AG09309 (cell line): ENCODE measurements at regions not wholly inside any gene's neighbourhood (a gene's known extent, or its start where the extent isn't known, plus 50 kb on each side); places are given as distances from the start of the nearest gene placed in this dataset.

ENCODE experiments used
- DNase-seq: peaks from one replicate; pipeline ENCODE4 v3.0.0-alpha.2; 2010; ENCODE audit warnings: low read depth
- H3K4me3 ChIP-seq: 2 replicates; pipeline ENCODE4 v1.5.1; 2011; ENCODE audit warnings: mild to moderate bottlenecking, low read depth, low read length, moderate library complexity; ENCODE audit not compliant: control insufficient read depth
- TF ChIP-seq, protein P1 (sequence below): IDR thresholded peaks from 2 replicates; pipeline ENCODE4 v1.5.1; 2011; ENCODE audit warnings: mild to moderate bottlenecking, low read depth, low read length, inconsistent platforms; ENCODE audit not compliant: insufficient read depth, control insufficient read depth; ENCODE audit errors: missing control alignments

DNA sequence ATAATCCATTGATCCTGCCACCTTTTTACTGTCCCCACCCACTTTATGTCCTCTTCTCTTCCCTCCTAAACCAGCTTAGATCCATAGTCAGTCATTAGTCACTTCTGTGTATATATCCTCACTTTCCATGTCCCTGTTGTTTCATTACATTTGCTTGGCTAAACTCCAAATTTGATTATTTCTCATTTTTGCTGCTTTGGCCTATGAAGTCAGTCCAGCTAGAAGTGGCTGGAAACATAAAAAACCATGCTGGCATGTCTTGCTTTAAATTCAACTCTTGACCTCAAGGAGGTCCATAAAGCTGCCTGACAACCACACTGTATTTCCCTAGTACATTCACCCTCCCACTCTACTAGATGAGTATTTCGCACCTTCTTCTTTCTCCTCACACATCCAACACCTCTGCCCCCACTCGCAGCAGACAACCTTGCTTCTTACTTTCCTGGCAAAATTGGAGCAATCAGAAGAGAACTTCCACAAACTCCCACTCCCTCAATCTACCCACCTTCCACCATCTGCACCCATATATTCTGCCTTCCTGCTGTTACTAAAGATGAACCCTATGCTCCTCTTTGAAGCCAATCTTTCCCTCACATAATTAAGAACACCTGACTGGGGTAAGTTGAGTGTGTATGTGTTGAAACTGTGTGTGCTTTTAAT is 72.1 kb downstream of the ZNF648 start:
- TF ChIP-seq, protein P1, sequence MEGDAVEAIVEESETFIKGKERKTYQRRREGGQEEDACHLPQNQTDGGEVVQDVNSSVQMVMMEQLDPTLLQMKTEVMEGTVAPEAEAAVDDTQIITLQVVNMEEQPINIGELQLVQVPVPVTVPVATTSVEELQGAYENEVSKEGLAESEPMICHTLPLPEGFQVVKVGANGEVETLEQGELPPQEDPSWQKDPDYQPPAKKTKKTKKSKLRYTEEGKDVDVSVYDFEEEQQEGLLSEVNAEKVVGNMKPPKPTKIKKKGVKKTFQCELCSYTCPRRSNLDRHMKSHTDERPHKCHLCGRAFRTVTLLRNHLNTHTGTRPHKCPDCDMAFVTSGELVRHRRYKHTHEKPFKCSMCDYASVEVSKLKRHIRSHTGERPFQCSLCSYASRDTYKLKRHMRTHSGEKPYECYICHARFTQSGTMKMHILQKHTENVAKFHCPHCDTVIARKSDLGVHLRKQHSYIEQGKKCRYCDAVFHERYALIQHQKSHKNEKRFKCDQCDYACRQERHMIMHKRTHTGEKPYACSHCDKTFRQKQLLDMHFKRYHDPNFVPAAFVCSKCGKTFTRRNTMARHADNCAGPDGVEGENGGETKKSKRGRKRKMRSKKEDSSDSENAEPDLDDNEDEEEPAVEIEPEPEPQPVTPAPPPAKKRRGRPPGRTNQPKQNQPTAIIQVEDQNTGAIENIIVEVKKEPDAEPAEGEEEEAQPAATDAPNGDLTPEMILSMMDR: no peak
- H3K4me3 ChIP-seq: no peak overlapping the region

DNA sequence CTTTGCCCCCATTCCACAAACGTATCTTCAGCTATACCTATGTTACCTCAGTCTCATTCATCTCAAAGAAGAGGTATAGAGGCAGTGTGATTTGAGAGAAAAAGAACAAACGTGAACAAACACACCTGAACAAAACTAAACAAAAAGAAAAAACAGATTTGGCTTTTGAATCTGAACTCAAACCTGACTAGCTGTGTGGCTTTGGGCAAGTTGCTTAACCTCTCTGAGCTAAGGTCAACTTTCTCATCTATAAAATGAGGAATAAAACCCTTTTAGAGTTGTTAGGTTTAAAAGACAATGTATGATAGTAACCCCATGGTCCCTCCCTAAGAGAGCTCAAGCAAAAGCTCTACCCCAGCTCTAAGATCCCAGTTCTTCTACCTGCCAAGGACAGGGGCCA is 73.5 kb downstream of the ZNF648 start:
- TF ChIP-seq, protein P1: no peak
- H3K4me3 ChIP-seq: no peak overlapping the region
- no peak for DNase-seq

More for the DNA sequence above, 72.1 kb downstream of the ZNF648 start:
- DNase-seq: no peak

DNA sequence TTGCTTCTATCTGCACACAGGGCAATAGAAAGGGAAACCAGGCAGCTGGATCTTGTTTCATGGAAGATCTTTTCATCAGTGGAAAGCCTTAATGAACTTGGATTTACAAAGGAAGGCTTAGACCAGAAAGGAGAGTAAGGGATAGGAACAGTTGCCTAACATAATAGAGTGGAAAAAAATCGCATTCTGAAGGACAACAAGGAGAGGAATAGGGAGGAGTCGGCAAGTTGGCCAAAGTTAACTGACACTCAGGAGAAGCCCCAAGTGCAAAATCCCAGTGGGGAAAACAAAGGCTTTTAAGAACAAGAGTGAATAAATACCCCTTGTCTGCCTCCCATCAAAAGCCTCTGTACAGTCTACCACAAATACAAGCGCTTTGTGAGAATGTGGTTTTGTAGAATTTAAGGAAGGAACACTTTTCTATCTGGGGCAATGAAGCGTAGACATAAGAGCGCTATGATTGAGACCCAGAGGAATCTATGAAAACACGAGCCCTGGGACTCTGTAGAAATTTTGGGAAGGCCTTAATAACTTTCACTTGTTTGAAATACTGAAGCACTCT is 74.1 kb downstream of the ZNF648 start:
- TF ChIP-seq, protein P1: no peak
- no peak for DNase-seq
- H3K4me3 ChIP-seq: no peak overlapping the region

DNA sequence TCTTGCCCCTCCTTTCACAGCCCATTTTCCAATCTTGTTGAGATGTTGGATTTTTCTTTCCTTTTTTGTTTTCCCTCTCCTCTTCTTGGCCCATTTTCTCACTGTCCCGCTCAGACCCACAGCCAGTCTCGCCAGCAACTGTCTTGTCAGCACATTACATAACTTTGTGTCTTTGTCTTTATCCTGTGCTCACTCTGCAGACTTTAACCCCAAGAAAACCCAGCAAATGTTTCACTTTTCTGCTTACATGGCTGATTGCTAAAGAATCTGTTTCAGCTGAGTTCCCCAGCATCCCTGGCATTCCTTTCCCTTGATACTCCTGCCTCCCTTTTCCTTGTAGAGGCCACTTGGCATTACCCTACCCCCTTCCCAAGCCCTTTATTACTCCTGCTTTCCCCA is 74.6 kb downstream of the ZNF648 start:
- H3K4me3 ChIP-seq: no peak overlapping the region
- no peak for DNase-seq
- TF ChIP-seq, protein P1: no peak

DNA sequence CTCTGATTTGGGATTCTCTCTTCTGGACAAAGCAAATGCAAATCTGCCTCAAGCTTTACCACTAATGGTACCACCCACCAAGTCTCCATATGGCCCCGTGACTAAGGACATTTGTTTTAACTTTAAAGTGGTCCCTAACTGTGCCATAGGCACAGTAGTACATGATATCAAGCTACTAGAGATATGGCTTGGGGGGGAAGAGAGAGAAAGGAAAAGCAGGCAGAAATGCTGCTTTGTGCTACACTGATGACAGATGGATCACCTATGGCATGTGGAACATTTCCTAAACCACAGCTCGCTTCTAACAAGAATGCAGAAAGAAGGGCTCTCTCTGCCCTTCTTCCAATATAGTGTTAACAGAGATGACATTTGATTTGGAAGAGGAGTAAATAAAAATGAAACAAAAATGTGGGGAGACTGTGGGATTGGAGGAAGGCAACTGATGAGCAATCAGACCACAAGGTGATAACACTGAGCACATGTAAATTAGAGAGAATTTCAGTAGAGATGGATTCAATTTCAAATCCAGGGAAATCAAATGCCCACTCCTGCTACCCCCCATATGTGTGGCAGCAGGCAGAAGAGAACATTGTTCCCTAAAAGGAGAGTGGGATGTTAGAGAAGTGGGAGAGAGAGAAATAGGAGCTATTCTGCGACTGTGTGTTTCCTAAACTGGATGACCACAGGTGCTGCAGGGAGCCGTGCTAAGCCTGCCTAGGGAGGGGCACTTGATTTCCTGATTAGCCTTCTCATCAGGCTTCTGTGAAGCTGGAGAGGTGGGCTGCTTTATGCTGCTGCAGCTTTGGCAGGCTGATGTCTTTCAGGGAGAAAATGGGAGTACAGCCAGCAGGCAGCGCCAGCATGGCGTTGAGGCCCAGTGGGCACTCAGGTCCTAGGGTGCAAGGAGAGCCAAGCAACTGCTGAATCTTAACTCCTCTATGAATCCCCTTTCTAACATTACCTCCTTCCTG is 75.3 kb downstream of the ZNF648 start:
- no peak overlapping the region for H3K4me3 ChIP-seq
- TF ChIP-seq, protein P1: no peak
- no peak for DNase-seq

DNA sequence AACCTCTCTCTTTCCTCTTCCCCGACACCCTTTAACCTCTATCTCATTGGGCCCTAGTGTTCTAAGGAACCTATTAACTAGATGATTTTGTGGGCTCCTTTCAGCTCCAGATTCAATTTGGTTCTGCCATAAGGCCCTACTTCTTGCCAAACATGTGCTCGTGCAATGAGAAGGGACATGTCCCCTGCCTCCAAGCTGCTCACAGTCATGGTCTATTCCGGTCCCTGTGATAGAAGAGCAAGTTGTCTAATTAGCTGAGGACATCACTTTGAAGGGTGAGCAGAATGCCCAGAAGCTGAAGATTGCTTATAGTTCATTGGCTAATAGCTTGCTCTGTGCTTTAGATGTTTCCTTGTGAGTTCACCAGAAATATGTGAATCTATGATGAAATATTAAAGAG is 76.2 kb downstream of the ZNF648 start:
- no peak overlapping the region for H3K4me3 ChIP-seq
- no peak for DNase-seq
- TF ChIP-seq, protein P1: no peak
